HG03378 (cell line): ENCODE measurements at regions not wholly inside any gene's neighbourhood (a gene's known extent, or its start where the extent isn't known, plus 50 kb on each side); places are given as distances from the start of the nearest gene placed in this dataset.

Experiments used
- ATAC-seq: cut with Tn5 transposase; IDR thresholded peaks from one replicate; pipeline ENCODE4 v1.9.1; 2021; ENCODE audit warnings: mild to moderate bottlenecking, moderate library complexity; ENCODE audit not compliant: unreplicated experiment

DNA sequence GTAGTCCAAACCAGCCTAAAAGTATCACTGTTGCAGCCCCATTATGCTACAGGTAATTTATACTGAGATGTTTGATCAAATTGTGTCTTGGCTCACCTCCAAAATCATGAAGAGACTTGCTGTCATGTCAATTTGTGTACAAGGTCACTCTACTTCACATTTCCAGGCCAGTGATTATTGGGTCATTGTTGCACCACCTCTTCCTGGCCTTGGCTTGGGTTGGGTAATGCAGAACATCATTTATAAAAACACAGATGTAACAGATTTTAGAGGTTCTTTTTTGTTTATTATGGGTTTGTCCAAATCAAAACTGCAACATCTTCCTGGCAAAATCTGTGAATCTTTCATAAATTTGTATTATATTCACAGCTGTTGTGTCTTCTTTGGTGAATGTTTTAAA lies 459.5 kb downstream of the ANKRD50 start:
- ATAC-seq, result no peak

DNA sequence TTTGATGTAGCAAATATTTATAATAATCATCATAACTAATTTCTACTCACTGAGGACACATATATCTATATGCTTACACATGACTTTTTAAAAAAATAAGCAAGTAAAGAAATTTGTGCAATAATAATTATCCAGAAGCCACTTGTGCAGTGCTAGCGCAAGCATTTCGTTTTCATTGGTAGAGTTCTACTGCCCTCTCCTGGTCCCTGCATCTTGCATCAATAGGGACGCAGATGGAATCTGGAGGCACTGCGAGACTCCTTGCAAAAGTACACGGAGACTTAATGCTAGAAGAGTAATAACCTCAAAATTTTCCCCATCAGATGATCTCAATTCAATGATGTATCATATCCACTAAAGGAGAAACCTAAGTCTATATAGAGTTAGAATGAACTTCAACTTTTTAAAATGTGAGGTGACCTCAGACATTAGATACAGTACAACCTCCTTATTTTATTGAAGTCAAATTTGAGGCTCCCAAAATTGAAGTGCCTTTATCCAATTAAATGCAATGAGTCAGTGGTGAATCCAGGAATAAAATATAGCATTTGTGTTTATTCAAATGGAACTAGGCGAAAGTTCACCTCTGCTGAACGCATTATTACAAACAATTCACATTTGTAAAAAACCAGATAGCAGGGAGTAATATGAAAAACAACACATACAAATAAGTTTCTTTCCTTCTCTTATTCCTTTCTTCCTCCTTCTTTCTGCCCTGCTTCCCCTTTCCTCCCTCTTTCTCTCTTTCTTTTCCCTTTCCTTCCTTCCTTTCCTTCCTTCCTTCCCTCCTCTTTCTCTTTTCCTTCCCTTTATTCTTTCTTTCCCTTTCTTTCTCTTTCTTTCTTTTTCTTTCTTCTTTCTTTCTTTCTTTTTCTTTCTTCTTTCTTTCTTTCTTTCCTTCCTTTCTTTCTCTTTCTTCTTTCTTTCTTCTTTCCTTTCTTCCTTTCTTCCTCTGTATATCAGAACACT lies 450.0 kb downstream of the ANKRD50 start:
- ATAC-seq, result peak; percentile 93

DNA sequence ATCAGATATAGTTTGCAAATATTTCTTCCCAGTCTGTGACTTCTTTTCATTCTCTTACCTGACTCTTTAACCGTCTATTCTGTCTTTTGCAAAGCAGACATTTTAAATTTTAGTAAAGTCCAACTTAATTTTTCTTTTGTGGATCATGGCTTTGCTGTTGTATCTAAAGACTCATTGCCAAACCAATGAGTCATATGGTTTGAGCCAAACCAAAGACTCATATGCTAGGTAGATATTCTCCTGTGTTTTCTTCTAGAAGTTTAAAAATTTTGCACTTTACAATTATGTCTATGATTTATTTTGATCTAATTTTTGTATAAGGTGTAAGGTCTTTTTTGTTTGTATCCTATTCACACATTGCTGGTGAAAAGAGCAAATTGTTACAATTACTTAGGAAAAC lies 446.8 kb downstream of the ANKRD50 start:
- no peak for ATAC-seq

DNA sequence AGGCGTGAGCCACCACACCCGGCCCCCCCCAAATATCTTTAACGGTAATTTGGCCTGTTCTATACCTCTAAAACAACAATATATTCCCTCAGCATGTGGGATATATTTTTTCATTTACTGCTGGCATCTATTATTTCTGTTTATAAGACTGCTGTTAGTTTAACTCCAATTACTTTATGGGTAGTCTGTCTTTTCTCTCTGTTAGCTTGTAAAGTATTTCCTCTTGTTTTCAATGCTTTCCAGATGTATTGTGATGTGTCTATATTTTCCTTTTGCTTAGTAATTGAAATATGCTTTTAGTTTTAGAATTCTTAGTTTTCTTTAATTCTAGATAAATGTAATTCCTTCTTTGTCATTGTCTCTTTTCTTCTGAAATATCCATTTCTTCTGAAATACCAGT lies 445.8 kb downstream of the ANKRD50 start:
- no peak for ATAC-seq

DNA sequence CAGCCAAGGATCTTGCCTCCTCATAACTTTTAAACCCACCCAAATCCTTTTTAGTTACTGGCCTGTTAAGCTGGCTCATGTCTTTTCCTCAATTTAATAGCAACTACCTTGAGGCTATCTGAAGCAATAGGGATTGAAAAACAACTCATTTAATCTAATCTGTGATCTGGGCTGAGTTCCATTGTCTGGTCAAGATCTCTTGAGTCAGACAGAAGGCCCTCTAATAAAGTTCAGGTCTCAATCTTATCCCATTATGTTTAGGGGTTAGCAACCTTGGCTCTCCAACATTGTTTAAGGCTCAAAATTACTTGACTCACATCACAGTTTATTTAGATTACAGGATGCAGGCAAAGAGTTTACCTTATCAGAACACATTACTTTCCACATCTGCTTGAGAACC lies 436.1 kb downstream of the ANKRD50 start:
- no peak for ATAC-seq

DNA sequence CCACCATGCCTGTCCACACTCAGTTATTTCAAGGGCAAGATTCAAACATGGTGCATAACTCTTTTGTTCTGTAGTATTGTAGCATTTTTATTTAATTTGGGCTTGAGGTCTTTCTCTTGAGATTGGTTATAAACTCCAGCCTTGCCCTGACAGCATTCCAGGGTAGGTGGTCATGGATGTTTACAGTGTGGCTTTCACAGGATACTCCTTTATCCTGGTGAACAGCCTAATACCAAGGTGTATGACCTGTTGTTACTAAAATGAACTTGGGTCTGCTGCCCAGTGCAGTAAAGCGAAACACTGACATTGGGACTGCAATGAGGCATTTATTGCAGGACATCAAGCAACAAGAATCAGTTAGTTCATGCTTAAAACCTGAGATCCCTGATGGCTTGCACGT lies 434.8 kb downstream of the ANKRD50 start:
- ATAC-seq, result no peak

DNA sequence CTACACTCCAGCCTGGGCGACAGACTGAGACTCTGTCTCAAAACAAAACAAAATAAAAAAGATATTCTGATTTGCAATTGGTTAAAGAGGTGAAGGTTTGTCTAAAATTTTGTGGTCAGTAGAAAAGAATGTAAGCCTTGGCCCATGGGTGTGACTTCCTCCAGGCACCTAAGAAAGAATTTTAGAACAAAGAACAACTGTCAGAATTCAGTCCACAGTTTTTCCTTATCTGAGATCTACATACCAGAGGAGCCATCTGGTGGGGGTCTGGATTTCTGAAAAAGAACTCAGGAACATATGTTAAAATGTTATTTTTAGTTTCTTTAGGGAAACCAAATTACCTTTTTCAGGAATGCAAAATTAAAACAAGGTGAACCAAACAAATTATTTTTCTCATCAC lies 434.1 kb downstream of the ANKRD50 start:
- no peak for ATAC-seq

DNA sequence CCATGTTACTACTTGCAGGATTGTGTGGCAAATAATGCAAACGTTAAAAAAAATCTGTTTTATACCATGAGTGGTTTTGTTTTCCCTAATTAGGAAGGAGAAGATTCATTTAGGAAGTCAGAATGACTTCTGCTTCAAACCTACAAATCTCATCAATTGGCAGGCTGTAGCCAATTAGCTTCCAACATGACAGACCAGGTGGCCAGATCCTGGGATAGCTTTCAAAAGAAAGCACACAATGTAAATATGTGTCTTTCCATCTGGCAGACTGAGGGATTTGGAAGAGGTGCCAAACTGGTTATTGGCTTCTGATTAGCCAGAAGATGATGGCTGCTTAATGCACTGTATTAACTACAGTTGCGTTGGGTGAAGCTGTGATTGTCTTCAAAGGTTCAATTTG lies 432.8 kb downstream of the ANKRD50 start:
- ATAC-seq, result no peak

DNA sequence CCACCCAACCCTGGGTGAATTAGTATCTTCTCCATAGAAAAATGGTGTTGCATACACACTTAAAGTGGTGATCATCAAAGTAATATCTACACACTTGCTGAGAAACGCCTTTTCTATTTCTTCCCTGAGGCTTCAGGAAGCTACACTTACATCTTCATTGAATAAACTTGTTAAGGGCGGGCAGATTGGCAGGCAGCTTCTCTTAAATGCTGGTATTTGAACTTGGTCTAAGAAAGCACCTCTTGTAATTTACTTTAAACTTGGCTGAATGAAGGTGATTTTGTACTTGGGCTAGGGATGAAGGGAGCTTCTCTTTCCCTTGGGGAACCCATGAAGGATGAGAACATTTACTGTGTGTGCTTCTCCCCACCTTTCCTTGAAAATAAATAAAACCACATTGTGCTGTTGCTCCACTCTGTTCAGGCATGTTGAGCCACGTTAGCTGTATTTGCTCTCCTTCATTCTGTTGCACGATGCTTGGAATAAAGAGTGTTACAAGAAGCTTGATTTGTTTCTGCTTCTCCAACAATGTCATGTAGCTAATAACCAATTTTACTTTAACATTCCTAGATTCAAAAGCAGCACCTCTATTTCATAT lies 430.1 kb downstream of the ANKRD50 start:
- ATAC-seq, result no peak

DNA sequence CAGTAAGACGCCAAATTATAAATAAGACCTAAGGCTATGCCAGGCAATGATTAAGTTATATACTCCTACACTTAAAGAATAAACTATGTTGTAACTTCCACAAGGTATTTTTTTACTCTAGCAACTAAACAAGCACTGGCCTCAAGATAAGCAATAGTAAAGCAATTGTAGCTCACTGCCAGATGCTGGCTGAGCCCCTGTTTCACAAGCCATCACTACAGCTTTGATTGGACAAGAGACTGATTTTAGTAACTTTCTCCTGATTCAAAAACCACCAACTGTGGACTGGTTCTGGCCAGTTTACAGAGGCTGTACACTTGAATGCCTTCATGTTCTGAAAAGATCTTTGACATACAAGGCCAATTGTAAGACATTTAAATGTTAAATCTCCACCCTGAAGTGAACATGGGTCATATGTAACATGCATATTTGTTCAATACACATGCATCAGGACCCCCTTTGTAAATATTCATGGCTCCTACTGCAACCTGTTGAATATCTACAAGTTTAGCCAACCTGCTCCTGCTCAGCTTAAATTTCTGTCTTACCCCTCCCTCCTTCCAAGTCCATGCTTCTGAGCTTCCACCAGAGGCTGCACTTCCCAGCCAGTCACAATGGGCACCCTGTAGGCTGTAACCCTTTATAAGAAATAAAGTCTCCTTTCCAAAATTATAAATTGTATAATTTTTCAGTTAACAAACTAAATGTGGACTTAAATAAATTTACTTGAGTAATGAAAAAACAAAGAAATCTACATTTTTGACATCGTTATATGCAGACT lies 423.6 kb downstream of the ANKRD50 start:
- no peak for ATAC-seq

DNA sequence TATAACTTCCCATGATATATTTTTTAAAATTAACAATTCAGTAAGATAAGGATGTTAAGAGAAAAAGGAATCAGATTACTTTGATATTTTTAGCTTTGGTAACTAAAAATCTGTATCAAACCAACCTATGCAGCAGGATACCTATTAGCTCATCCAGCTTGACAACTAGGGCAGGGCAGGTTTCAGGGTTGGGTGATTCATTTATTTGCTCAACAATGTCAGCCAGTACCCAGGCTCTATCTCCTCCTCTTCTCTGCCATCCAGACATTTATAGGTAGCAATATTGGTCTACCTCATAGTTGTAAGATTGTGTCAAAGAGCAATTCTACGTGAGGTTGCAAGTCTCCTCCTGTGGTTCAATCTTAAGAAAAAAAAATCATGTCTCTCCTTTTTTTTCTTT lies 421.9 kb downstream of the ANKRD50 start:
- no peak for ATAC-seq

DNA sequence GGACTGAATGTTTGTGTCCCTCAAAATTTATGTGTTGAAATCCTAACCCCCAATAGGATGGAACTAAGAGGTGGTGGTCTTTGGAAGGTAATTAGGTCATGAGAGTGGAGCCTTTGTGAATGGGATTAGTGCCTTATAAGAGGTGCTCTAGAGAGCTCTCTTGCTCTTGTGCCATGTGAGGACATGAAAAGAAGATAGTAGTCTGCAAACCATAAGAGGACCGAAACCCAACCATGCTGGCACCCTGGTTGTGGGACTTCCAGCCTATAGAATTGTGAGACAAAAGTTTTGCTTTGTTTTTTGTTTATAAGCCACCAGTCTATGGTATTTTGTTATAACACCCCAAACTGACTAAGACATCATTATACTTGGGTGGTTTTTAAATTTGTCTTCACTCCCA lies 417.1 kb downstream of the ANKRD50 start:
- ATAC-seq, result no peak

DNA sequence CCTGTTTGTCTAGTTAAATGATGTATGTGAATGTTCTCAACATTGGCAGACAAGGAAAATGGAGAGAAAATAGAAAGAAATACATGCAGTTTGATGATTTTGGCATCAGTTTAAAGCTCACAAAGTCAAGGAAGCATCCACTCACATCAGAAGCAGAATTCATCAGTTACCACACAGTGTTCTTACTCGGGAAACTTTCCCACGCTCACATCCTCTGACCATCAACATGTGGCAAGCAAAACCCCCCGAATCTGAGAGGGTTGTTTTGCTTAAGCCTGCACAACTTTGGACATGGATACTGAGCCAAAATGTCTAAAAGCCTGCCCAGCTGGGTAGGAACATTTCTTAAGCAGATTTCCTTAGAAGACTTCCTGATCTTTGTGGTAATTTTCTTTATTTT lies 407.6 kb downstream of the ANKRD50 start:
- no peak for ATAC-seq

DNA sequence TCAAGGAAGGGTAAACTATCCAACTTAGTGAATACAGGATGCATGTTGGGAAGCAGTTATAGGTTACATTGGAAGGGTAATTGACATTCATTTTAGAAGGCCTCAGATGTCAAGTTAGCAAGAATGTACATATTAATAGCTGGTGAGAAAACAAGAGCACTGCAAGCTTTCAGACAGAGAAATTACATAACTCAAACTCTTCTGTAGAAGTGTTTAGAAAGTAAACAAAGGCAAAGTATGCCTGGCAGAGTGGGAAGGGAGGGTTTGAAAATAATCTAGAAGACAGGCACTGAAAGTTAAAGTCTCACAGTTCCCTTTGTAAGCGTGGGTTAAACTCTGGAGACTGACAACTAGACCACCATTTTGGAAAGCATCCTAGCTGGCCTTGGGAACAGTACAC lies 406.2 kb downstream of the ANKRD50 start:
- no peak for ATAC-seq

DNA sequence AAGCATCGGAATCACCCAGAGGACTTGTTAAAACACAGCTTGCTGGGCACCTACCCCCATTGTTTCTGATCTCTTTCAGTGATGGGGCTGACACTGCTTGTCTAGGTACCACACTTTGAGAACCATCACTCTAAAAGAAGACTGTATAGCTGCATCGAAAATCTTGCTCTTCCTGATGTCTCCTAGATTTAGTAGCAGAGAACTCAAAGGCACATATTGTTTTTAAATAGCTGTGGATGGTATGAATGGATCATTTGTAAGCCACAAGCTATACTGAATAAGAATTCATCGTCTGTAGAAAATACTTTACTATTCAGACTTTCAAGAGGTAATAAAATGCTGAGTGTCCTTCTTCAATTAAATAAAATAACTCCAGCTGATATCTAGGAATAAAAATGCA lies 405.4 kb downstream of the ANKRD50 start:
- ATAC-seq, result no peak

DNA sequence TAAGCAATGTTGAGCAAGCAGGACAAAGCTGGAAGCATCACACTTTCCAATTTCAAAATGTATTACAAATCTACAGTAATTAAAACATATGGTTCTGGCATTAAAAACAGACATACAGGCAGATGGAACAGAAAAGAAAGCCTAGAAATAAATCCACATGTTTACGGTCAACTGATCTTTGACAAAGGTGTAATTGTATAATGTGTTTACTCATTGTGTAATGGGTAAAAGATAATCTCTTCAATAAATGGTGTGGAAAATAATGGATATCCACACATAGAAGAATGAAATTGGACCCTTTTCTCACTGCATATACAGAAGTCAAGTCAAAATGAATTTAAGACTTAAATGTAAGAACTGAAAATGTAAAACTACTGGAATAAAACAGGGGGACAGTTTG lies 394.2 kb downstream of the ANKRD50 start:
- ATAC-seq, result no peak

DNA sequence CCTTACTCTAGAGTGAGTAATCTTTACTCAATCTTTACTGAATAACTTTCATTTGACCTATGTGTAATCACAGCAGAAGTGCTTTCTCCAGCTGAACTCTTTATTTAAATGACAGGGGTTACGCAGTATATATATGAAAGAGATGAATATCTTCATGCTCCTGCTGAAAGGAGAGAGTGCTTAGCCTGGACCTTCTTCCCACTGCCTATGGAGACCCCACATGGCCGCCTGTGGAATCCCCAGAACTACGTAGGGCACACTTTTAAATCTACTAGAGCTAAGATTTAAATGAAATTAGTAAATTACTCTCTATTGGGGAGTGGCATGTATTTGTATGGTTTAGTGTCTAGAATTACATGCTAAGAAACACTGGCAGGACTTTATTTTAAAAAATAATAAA lies 391.2 kb downstream of the ANKRD50 start:
- ATAC-seq, result no peak

DNA sequence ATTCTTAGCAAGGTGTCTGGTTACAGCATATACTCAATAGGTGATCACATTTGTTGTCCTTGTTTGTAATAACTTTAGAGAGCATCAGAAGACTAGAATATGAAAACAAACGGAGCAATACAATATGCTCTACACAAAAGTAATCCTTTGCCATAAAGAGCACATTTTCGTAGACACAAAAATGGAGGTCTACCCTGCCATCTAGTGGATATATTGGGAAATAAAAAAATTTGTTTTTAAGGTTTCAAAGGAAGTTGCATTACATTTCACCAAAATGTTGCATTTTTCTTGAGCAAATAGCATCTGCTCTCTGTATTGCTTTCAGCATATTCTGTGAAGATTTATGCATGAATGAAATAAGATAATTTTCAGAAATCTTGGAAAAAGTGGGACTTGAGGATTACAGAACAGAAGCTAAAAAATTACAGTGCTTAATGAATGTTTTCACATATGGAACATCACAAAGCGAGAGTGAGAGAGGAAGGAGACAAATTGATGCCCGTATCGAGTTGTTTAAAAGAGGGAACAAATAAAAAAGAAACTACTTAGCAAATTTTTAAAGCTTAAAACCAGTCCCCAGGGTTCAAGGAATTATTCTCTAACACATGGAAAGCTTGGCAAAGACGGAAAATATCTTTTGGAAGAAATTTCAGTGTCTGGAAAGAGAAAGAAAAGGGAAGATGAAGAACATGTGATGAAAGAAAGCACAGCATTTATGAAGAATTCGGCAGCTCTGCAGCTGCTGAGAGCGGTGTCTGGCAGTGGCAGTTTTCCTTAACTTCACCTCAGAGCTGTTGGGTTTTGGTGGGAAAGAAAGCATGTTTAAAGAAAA lies 390.1 kb downstream of the ANKRD50 start:
- peak; percentile 67 for ATAC-seq

DNA sequence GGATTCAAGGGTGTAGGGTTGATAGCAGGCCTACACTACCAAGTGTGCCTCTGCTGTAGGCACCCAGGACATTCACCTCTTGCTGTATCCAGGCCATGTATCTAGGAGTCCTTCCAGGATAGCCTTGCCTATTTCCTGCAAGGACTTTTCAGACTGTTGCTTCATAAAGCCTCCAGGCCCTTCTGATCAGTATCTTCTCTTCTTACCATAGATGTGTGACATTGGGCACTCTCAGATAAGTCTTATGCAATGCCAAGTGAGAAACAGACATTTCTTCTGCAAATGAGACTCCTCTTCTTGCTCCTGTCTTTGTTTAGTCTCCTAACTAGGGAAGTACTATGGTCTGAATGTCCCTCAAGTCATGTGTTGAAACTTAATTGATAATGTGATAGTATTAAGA lies 386.8 kb downstream of the ANKRD50 start:
- ATAC-seq, result no peak

DNA sequence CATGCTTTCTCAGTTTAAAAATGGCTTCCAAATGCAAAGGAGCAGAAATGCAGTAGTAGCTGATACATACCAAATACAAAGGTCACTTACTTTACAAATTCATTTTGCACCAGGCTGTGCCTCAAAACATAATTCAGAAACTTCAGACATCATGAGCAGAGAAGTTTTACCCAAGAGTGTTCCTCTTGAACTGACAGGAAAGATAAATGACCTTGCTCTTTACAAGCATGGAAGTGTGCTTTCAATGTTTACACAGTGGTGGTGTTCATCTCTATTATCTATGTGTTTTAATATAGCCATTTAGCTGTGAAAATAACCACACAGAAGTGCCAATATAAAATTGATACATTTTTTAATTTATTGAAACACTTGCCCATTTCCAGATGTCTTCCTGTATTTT lies 383.4 kb downstream of the ANKRD50 start:
- ATAC-seq, result no peak

DNA sequence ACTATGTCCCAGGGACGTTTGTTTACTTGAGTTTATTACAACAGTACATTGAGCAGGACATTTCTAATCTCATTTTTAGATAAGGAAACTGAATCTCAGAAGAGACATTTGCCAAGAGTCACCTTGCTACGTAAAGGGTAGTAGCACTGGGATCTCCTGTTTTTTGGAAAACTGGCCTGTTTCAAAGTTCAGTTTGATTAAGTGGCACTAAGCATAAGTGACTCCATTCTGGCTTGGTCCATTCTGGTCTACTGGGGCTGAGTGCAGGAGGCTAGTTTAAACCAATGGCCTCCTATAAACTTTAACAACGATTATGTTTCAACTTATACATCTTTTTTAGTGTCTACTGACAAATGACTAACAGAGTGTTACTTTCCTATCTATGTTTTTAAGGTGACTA lies 382.5 kb downstream of the ANKRD50 start:
- ATAC-seq, result no peak
